Neural progenitor cell (in vitro differentiated cells): ENCODE measurements at regions not wholly inside any gene's neighbourhood (a gene's known extent, or its start where the extent isn't known, plus 50 kb on each side); places are given as distances from the start of the nearest gene placed in this dataset.

Source experiments
- DNase-seq: peaks from one replicate; pipeline ENCODE4 v3.0.0-alpha.2; 2016; ENCODE audit warnings: low spot score
- H2AFZ ChIP-seq: fragments of 200-600 bp; sonication (generic); replicated peaks from 2 replicates; pipeline ENCODE4 v1.6.1; 2016; ENCODE audit warnings: antibody characterized with exemption
- H3F3A ChIP-seq: fragments of 200-600 bp; sonication (generic); 2 replicates; pipeline ENCODE4 v1.6.1; 2016; ENCODE audit warnings: antibody characterized with exemption, low read depth
- H3K27ac ChIP-seq: fragments of 200-600 bp; sonication (generic); 2 replicates; pipeline ENCODE4 v1.5.1; 2016; ENCODE audit warnings: mild to moderate bottlenecking
- H3K27me3 ChIP-seq: fragments of 200-600 bp; sonication (generic); 2 replicates; pipeline ENCODE4 v1.6.1; 2016; ENCODE audit warnings: mild to moderate bottlenecking, moderate library complexity
- H3K36me3 ChIP-seq: fragments of 200-600 bp; sonication (generic); 2 replicates; pipeline ENCODE4 v1.5.1; 2016
- H3K4me1 ChIP-seq: fragments of 200-600 bp; sonication (generic); 2 replicates; pipeline ENCODE4 v1.6.1; 2016; ENCODE audit warnings: mixed run types
- H3K4me2 ChIP-seq: fragments of 200-600 bp; sonication (generic); 2 replicates; pipeline ENCODE4 v1.6.1; 2016
- H3K4me3 ChIP-seq: fragments of 200-600 bp; sonication (generic); 2 replicates; pipeline ENCODE4 v1.5.1; 2016
- H3K79me2 ChIP-seq: fragments of 200-600 bp; sonication (generic); 2 replicates; pipeline ENCODE4 v1.6.1; 2016; ENCODE audit warnings: low read depth
- H3K9ac ChIP-seq: fragments of 200-600 bp; sonication (generic); 2 replicates; pipeline ENCODE4 v1.6.1; 2016
- H3K9me3 ChIP-seq: fragments of 200-600 bp; sonication (generic); 2 replicates; pipeline ENCODE4 v1.5.1; 2016; ENCODE audit warnings: low read depth
- H4K20me1 ChIP-seq: fragments of 200-600 bp; sonication (generic); 2 replicates; pipeline ENCODE4 v1.6.1; 2016; ENCODE audit warnings: low read depth
- H3K27ac Mint-ChIP-seq: 3 replicates; pipeline ENCODE4 v1.8.0; 2021; ENCODE audit warnings: mixed read lengths
- H3K27me3 Mint-ChIP-seq: 2 replicates; pipeline ENCODE4 v1.8.0; 2022; ENCODE audit warnings: low read depth, mild to moderate bottlenecking, inconsistent platforms, moderate library complexity, mixed read lengths; ENCODE audit not compliant: insufficient read depth
- H3K36me3 Mint-ChIP-seq: 3 replicates; pipeline ENCODE4 v1.8.0; 2021; ENCODE audit warnings: mixed read lengths
- H3K4me1 Mint-ChIP-seq: 3 replicates; pipeline ENCODE4 v1.8.0; 2021; ENCODE audit warnings: mixed read lengths
- H3K4me3 Mint-ChIP-seq: 3 replicates; pipeline ENCODE4 v1.8.0; 2021; ENCODE audit warnings: mild to moderate bottlenecking, moderate library complexity, mixed read lengths
- H3K9me3 Mint-ChIP-seq: 3 replicates; pipeline ENCODE4 v1.8.0; 2020; ENCODE audit warnings: mixed read lengths
- CTCF ChIP-seq: fragments of 200-600 bp; sonication (generic); IDR thresholded peaks from 2 replicates; pipeline ENCODE4 v1.5.1; 2017; ENCODE audit warnings: antibody characterized with exemption, mild to moderate bottlenecking
- EZH2 ChIP-seq: fragments of 200-600 bp; sonication (generic); IDR thresholded peaks from 2 replicates; pipeline ENCODE4 v1.6.1; 2017; ENCODE audit warnings: antibody characterized with exemption, mild to moderate bottlenecking, moderate library complexity
- EZH2phosphoT487 ChIP-seq: fragments of 200-600 bp; sonication (generic); IDR thresholded peaks from 2 replicates; pipeline ENCODE4 v1.6.1; 2017; ENCODE audit warnings: antibody characterized with exemption

- H3K4me3 Mint-ChIP-seq: no peak overlapping the region
These were observed 160.4 kb upstream of the NPVF start for GRCh38 chr7:25388681-25389080.

GRCh38 chr7:25389489-25390106 lies 161.3 kb upstream of the NPVF start:
- H3K4me1 ChIP-seq: peaks cover 10% of the 10 kb centered on the region
- no peaks in the 10 kb centered on the region for H4K20me1 ChIP-seq
- Mint-ChIP-seq H3K4me3 (no peak overlapping the region), H3K9me3 (no peaks in the 10 kb centered on the region), H3K36me3 (no peaks in the 10 kb centered on the region), H3K27me3 (no peaks in the 10 kb centered on the region), H3K4me1 (peaks cover 30% of the 10 kb centered on the region), H3K27ac (no peak overlapping the region)
- H3K9me3 ChIP-seq: no peaks in the 10 kb centered on the region
- H3K27me3 ChIP-seq: no peaks in the 10 kb centered on the region
- H3K9ac ChIP-seq: no peak overlapping the region
- no peak overlapping the region for H3K4me3 ChIP-seq
- no peak overlapping the region for H2AFZ ChIP-seq
- H3K79me2 ChIP-seq: no peaks in the 10 kb centered on the region
- peak; percentile 73 for TF ChIP-seq CTCF
- TF ChIP-seq EZH2: no peak
- H3K4me2 ChIP-seq: no peak overlapping the region
- no peaks in the 10 kb centered on the region for H3F3A ChIP-seq
- DNase-seq: peak; percentile 60
- H3K36me3 ChIP-seq: no peaks in the 10 kb centered on the region
- H3K27ac ChIP-seq: no peak overlapping the region

More at GRCh38 chr7:25388681-25389080, 160.4 kb upstream of the NPVF start:
- peaks cover 10% of the 10 kb centered on the region for H3K4me1 ChIP-seq
- H4K20me1 ChIP-seq: no peaks in the 10 kb centered on the region
- H3K4me3 ChIP-seq: no peak overlapping the region
- no peak overlapping the region for H3K27ac ChIP-seq
- no peaks in the 10 kb centered on the region for H3K79me2 ChIP-seq
- Mint-ChIP-seq H3K27ac (no peak overlapping the region), H3K9me3 (no peaks in the 10 kb centered on the region), H3K4me1 (peaks cover 36% of the 10 kb centered on the region), H3K27me3 (peaks cover 5% of the 10 kb centered on the region), H3K36me3 (no peaks in the 10 kb centered on the region)
- DNase-seq: no peak
- H3K27me3 ChIP-seq: no peaks in the 10 kb centered on the region
- H3K9me3 ChIP-seq: no peaks in the 10 kb centered on the region
- no peak overlapping the region for H3K9ac ChIP-seq
- H3F3A ChIP-seq: no peaks in the 10 kb centered on the region
- no peaks in the 10 kb centered on the region for H3K36me3 ChIP-seq
- H3K4me2 ChIP-seq: no peak overlapping the region
- TF ChIP-seq EZH2 (no peak), CTCF (no peak), EZH2phosphoT487 (no peak)
- H2AFZ ChIP-seq: no peak overlapping the region

- no peak overlapping the region for H3K4me3 Mint-ChIP-seq
These were observed 163.1 kb upstream of the NPVF start for GRCh38 chr7:25391295-25391861.

More at GRCh38 chr7:25391295-25391861, 163.1 kb upstream of the NPVF start:
- DNase-seq: peak; percentile 43
- Histone ChIP-seq H3K4me3 (no peak overlapping the region), H3K79me2 (no peaks in the 10 kb centered on the region), H4K20me1 (no peaks in the 10 kb centered on the region), H2AFZ (no peak overlapping the region), H3K36me3 (no peaks in the 10 kb centered on the region), H3K27me3 (no peaks in the 10 kb centered on the region), H3K9me3 (no peaks in the 10 kb centered on the region), H3F3A (no peaks in the 10 kb centered on the region), H3K4me1 (peaks cover 3% of the 10 kb centered on the region), H3K27ac (no peak overlapping the region), H3K9ac (no peak overlapping the region), H3K4me2 (no peak overlapping the region)
- TF ChIP-seq EZH2 (no peak), EZH2phosphoT487 (no peak), CTCF (peak; percentile 68)
- H3K36me3 Mint-ChIP-seq: no peaks in the 10 kb centered on the region
- H3K27me3 Mint-ChIP-seq: peaks cover 2% of the 10 kb centered on the region
- no peak overlapping the region for H3K27ac Mint-ChIP-seq
- peaks cover 18% of the 10 kb centered on the region for H3K4me1 Mint-ChIP-seq
- H3K9me3 Mint-ChIP-seq: no peaks in the 10 kb centered on the region
